ENCODE measurements at regions not wholly inside any gene's neighbourhood (a gene's known extent, or its start where the extent isn't known, plus 50 kb on each side); places are given as distances from the start of the nearest gene placed in this dataset.
"Not testable (repeated sequence)": the region's sequence is repeated elsewhere in the genome, so short reads cannot be mapped to it uniquely, and the experiment has no call there.

DNA sequence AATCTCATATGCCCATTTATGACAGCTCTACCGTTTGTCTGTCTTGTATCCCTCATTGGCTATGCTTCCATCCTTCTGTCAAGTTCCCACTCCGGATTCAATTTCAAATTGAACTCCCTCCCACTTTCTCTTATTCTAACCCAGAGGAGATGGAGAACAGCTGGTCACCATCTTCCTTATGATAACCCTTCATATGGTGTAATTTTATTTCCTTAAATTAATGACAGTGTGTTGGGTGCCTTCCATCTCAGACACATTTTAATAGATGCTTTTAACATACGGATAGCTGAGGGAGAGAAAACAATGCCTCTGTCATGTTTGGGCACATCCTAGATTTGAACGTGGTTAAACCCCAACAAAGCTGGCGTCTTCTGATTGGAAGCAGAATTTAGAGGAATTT is 103.0 kb upstream of the PLXNA2 start:
- DNase-seq (ENCODE audit: low read depth): no peak

DNA sequence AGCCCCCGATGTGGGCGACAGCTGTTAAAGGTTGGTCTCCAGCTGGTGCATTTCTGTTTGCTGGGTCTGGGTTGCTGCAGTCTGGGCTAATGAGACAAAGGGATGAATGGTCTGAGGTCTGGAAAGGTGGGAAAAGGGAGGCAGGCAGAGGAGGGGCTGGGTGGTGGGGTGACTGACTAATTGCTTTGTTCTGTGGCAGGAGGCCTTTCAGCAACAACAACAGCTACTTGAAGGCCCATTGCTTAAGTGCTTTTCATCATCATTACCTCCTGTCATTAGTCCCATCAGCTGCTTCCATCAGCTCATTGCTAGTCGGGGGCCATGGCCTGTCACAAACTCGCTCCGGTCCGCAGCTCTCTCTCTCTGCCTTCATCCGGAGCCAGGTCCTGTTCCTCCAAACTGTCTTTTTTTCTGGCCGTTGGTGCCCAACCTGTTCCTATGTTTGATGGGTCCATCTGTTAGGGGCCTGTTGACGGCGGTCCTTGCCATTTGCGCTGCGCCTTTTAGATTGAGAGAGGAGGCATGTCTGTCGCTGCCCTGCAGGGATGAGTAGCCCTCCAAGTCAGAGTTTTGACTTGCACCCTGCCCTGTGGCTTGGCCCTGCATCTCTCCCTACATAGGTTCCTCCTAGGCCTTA is 105.6 kb upstream of the PLXNA2 start:
- no peak for DNase-seq (ENCODE audit: low read depth)

DNA sequence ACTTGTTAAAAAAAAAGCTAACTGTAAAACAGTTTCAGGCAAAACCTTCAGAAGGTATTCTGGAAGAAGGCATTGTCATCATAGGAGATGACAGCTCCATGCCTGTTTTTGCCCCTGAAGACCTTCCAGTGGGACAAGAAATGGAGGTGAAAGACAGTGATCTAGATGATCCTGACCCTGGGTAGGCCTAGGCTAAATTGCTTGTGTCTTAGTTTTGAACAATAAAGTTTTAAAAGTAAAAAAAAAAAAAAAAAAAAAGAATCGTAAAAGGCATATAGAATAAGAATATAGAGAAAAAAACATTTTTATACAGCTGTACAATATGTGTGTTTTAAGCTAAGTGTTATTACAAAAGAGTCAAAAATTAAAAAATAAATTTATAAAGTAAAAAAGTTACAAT is 106.6 kb upstream of the PLXNA2 start:
- DNase-seq (ENCODE audit: low read depth): no peak

DNA sequence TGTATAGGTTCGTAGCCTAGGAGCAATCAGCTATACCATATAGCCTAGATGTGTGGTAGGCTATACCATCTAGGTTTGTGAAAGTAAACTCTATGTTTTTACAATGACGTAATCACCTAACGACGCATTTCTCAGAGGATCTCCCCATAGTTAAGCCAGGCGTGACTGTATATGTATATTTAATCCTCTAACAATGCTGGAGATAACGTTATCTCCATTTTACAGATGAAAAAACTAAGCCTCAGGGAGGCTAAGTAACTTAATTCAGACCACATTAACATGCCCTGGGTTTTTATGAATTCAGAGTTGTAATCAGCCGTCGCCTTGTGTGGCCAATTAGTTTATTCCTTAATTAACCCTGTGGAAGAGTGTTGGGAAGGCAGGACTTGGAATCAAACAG is 107.7 kb upstream of the PLXNA2 start:
- DNase-seq (ENCODE audit: low read depth): no peak

DNA sequence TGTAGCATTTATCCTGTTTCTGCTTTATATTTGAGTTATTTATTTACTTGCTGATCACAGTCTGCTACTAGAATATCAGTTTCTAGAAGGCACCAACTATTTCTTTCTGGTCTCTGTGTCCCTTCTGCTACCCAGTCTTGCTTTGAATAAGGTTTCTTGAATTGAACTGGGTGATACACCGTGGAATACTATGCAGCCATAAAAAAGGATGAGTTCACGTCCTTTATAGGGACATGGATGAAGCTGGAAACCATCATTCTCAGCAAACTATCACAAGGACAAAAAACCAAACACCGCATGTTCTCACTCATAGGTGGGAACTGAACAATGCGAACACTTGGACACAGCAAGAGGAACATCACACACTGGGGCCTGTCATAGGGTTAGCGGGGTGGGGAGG is 109.6 kb upstream of the PLXNA2 start:
- not testable (repeated sequence) for DNase-seq (ENCODE audit: low read depth)

DNA sequence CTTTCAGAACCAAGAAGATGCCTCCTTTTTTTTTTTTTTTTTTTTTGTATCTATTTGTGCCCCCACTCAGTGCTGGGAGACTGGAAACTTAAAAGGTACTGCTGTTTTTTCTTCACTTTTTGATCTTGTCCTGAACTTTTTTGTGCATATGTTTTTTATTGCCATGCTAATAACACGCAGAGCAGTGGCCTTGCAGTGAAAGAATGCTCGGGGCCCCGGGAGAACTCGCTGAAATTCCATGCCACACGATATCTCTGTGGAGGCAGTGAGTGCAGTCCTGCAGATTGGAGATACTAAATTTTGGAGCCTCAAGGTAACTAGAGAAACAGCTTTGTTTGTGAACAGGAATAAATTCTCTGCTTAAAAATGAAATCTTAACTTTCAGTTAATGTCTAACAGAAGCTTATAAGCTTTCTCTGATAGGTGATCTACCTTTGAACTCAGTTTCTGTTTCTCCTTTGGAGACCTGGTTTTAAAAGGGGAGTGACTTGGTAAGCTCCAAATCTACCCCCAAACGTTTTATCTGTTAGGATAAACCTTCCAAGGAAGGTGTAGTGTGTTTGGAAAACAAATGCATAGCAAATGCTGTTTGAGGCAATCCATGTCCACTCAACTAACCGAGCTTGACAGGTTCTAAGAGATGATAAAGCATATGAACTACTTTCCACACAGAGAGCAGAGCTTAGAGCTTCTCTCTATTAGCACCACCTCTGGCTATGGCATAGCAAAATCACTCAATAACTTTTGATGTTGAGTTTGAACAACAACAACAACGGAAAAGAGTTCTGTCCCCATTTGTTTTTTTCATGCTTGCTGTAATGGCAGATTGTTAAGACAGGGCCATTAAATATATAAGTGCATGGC is 113.7 kb upstream of the PLXNA2 start:
- DNase-seq (ENCODE audit: low read depth): no peak

DNA sequence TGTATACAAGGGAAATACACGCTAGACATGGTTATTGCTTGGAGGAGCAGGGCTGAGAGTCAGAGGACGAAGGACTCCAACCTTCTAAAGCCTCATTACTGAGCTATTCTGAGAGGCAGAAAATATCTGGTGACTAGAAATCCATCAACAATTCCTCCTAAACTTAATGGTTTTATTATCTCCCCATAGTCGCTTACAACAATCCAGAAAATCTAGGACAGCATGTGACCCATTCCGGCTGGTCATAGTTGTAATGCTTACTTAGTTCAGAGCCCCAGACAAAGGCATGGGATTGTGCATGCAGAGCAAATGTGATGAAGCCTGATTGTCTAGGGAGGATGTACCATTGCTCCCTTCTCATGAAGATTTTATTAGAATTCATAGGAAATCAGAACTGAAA is 114.5 kb upstream of the PLXNA2 start:
- no peak for DNase-seq (ENCODE audit: low read depth)

DNA sequence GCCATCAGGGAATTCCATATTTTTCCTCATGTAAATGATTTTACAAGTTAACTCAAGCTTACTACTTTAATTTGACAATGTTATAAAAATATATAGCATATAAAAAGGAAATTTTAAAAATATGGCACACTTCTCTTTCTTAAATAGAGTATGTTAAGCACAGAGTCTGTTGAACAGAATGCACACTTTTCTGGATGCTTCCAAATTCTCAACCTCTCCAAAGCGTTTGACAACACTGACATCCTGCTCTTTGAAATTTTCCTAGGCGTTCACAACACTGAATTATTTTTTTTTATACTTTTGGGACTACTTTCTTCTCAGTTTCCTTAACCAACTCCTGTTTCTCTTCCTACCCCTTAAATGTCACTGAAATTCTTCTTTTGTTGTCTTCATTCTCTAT is 117.8 kb upstream of the PLXNA2 start:
- DNase-seq (ENCODE audit: low read depth): no peak

DNA sequence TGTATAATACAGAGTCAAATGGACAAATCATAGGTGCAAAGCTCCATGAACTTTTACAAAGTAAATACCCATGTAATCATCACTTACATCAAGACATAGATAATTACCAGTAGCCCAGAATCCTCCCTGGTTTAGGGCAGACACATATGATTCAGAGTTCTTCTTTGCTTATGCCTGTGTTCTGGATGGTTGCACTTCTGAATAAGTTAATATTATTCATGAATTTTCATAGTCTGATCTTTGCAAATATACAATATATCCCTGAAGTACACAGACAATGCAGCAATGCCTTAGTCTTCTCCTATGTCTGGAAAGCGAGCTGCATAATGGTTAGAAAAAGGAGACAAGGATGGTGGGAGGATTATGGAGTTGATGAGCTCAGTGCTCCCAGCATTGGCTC is 122.4 kb upstream of the PLXNA2 start:
- no peak for DNase-seq (ENCODE audit: low read depth)

DNA sequence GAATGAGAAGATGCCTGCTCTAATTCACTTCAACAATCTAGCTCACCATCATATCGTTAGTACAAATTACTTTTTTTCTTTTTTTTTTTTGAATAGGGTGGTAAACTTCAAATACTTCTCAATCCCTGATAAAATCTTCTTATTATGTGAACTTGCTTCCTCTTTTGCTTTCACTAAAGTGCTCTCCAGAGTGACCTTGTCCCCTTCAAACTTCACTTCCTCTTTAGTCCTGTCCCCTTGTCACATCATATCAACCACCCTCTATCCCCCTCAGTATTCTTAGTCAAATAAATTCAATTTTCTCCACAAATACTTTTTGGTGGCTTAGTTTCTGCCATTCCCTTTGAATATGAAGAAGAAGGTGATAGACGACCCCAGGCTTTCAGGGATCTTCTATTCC is 124.9 kb upstream of the PLXNA2 start:
- DNase-seq (ENCODE audit: low read depth): no peak

DNA sequence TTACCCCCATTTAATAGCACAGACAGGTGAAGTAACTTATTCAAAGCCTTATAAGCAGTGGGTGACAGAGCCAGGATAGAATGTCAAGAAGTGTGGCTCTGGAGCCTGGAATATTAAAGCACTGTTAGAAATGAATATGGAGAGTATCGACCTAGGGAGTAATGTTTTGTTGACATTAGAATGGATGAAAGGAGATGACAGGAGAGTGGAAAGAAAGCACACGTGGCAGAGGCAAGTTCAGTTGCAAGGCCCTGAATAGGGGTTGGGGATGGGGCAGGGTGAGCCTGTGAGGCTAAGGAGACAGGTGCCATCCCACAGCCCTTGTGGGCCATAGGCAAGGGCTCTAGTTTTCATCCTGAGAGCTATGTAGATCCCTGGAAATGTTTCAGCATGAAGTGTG is 125.5 kb upstream of the PLXNA2 start:
- no peak for DNase-seq (ENCODE audit: low read depth)

DNA sequence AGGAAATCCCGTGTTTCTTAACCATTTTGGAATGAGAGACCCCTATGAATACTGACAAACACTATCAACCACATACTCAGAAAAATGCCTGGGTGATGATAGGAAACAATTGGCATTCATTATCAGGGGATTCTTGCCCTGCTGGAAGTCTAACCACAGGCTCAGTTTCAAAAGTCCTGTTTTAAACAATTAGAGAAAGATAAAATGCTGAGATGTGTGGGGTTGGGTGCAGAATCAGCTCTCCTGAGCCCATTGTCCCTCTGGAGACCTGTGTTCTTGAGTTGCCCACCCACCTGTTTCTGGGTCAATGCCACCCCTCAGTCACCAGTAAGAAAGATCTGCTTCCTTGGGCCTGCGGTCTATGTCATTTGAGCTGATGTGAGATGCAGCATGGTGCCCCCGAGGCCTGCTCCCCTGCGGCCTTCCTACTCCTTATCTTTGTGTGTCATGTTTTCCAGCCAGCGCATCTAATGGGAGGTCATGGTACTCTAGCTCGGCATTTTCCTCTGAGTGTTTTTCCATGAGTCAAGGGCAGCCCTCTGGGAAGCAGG is 130.3 kb upstream of the PLXNA2 start:
- no peak for DNase-seq (ENCODE audit: low read depth)

DNA sequence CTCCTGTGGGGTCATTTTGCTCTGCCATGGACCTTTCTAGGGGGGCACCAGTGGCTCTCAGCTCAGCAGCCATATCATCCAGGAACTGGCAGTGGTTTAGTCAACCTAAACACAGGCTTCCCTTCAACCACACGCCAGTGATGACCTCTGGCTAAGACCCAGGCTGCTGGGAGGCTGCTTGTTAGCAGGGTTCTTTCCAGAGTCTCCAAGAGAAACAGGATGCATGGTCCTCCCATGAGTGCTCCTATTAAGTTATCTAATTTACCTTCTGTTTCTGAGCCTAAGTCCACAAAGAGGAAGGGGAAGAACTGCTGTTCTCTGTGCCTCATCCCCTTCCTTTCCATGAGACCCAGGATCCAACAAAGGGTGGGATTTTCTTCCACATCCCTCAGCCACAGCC is 137.3 kb upstream of the PLXNA2 start:
- DNase-seq (ENCODE audit: low read depth): no peak

DNA sequence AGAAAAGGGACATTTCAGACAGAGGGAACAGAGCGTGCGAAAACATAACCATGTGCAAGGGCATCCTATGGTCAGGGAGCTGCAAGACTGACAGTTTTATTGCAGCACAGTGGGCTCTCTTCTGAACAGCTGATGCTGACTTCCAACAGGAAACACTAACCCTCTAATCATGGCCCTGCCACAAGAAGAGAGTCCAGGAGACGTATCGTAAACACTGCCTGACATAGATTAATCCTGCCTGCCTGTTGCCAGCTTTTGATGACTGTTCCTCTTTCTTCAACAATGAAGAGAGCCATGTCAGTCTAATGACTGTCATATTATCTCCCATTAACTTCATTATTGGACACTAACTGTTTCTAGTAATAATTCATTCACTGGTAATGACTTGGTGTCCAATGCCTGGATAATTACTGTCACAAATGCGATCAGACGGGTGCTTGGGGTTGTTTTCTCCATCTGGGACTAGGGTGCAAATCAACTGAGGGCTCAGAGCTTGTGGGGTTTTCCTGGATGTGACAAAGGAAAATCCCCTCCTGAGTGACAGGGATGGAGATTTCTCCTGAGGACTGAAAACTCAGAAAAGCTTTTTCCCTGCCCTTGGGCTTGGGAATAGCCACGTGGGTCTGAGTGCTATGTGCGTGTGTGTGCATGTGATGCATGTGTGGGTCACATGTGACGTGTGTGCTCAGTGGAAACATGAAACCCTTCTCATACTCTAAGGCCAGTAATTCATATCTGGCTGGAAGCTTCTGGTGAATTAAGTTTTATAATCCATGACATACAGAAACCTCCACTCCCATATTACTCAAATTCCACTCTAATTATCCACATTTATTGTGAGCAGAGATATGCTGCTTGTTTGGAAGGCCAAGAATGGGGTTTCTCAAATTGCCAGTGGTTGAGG is 144.0 kb upstream of the PLXNA2 start:
- no peak for DNase-seq (ENCODE audit: low read depth)

DNA sequence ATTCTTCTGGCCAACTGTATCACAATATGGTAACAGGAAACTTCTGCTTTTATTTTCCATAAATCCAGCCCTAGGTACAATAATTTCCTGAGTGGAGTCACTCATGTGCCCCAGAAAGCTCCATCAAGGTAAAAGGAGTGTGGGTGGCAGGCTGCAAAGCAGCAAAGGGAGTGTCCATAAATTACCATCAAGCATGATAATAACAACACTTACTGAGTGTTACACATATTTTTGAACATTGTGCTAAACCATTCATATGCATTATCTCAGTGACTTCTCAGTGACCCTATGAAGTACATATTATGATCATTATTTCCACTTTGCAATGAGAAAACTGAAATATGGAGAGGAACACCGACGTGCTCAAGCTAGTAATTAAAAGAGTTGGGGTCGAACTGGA is 149.2 kb upstream of the PLXNA2 start:
- no peak for DNase-seq (ENCODE audit: low read depth)

DNA sequence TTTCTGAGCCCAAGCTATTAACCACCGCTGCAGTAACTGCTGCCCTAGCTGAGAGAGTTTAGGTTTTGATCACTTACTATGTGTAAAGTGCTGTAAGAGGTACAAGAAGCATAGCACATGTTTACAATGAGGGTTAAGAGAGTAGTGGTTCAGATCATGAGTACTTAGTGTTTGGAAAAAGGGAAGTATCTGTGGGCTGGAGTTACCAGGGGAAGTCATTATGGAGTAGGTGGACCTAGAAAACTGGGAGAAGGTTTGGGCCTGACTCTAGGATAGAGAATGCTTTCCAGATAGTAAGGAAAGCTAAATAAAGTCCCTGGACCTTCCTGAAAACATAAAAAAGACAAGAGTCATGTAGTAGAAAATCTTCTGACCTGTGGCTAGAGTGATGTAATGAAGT is 149.6 kb upstream of the PLXNA2 start:
- no peak for DNase-seq (ENCODE audit: low read depth)

DNA sequence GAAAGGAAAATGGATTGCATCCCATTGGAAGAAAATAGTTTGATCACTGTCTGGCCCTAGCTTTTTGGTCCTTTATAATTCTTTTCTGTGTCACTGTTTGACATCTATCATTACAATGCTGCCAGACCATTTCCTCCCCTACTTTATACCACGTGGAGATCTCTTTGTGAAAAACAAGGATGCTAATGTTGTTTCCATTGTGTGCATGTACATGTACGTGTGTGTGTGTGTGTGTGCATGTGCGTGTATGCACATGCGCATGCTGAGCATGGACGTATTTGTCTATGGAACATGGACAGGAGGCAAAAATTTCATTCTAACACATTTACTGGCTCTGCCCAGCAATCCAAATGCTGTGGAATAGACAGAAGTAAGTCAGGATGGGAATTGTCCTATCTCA is 153.1 kb upstream of the PLXNA2 start:
- no peak for DNase-seq (ENCODE audit: low read depth)

DNA sequence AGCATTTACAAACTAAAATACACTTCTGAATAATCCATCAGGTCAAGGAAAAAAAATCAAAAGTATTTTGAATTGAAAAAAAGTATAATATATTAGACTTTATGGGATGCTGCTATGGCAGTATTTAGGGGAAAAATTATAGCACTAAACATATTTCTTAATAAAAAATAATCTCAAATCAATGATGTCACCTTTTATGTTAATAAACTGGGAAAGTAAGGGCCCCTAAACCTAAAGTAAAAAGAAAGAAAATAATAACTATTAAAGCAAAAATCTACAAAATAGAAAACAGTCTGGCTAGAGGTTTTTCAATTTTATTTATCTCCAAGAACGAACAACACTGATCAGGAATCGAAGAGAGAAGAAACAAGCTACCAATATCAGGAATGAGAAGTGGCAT is 160.8 kb upstream of the PLXNA2 start:
- DNase-seq (ENCODE audit: low read depth): no peak

DNA sequence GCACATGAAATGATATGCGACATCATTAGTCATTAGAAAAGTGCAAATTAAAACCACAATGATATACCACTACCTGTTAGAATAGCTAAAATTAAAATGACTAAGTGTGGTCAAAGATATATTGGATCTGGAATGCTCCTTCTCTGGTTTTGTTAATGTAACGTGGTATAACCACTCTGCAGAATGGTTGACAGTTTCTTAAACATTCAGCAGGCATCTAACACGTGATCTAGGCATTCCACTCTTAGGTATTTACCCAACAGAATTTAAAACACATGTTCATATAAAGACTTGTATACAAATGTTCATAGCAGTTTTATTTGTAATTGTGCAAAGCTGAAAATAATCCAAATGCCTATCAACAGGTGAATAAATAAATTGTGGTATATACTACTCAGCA is 165.0 kb upstream of the PLXNA2 start:
- DNase-seq (ENCODE audit: low read depth): no peak

DNA sequence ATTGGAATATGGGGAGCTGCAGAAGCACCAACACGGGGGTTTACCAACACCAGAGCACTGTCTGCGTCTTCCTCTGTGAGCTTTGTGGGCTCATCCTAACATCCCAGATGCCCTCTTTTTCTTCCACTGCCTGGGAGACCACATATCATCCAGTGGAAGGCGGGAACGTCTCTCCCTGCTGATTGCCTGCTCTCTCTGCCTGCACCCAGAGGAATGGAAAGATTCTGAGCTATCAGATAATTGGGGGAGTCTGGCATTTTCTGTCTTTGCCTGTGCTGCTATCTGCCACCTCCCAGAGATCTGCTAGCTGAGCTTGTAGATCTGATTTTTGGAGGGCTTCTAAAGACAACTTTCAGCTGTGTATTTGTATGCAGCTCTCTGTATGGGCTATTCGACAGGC is 166.2 kb upstream of the PLXNA2 start:
- DNase-seq (ENCODE audit: low read depth): no peak

DNA sequence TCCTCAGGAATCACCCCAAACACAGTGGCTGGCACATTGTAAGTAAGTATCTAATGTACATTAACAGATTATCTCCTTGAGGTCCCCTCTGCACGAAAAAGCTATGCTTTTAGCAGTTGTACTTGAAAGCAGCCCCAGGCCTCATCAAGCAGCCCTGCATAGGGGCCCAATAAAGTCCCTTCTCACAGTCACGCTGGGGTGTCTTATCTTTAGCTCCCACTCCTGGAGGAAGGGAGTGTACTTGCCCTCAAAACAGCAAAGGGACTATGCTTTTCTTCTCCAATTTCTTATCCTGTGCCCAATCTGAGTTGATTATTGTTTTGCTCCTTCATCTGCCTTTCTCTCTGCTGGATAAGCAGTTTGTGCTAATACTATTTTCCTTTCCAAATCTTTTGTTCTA is 168.8 kb upstream of the PLXNA2 start:
- no peak for DNase-seq (ENCODE audit: low read depth)

DNA sequence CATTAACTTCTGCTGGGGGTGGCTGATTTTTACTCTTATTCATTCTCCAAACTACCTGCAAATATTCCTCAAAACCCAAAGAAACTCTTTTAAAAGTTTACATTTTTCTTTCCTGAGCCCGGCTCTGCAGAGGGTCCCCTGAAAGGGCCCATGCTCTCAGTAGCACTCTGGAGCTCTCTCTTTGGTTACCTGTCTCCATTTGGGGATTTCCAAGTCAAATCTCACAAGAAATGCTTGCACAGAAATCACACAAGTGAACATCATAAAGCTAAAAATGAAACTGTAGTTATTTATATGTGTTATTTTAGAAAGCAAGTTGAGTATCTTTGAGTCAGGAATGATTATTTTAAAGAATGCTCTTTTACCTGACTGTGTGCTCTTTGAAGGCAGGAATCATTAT is 174.5 kb upstream of the PLXNA2 start:
- DNase-seq (ENCODE audit: low read depth): no peak

All from myocyte (in vitro differentiated cells).